ENCODE measurements at regions not wholly inside any gene's neighbourhood (a gene's known extent, or its start where the extent isn't known, plus 50 kb on each side); places are given as distances from the start of the nearest gene placed in this dataset.

- DNase-seq, result no peak
These were observed 935.7 kb downstream of the BRD1 start for GRCh38 chr22:48891688-48892577.

GRCh38 chr22:48890693-48891554 lies 936.7 kb downstream of the BRD1 start:
- no peak for DNase-seq

- DNase-seq, result no peak
These were observed 937.6 kb downstream of the BRD1 start for GRCh38 chr22:48889887-48890692.

- no peak for DNase-seq
These were observed 938.4 kb downstream of the BRD1 start for GRCh38 chr22:48889209-48889830.

GRCh38 chr22:48888466-48889208 lies 939.0 kb downstream of the BRD1 start:
- no peak for DNase-seq

GRCh38 chr22:48887394-48888332 lies 940.0 kb downstream of the BRD1 start:
- no peak for DNase-seq

GRCh38 chr22:48886604-48887393 lies 940.9 kb downstream of the BRD1 start:
- no peak for DNase-seq

- no peak for DNase-seq
These were observed 941.8 kb downstream of the BRD1 start for GRCh38 chr22:48885919-48886305.

GRCh38 chr22:48885271-48885918 lies 942.3 kb downstream of the BRD1 start:
- no peak for DNase-seq

GRCh38 chr22:48884786-48885185 lies 942.9 kb downstream of the BRD1 start:
- no peak for DNase-seq

- no peak for DNase-seq
These were observed 943.3 kb downstream of the BRD1 start for GRCh38 chr22:48884324-48884723.

GRCh38 chr22:48883211-48883960 lies 944.3 kb downstream of the BRD1 start:
- DNase-seq, result no peak

GRCh38 chr22:48882636-48883200 lies 945.0 kb downstream of the BRD1 start:
- DNase-seq, result no peak

GRCh38 chr22:48881326-48881980 lies 946.2 kb downstream of the BRD1 start:
- no peak for DNase-seq

- no peak for DNase-seq
These were observed 946.9 kb downstream of the BRD1 start for GRCh38 chr22:48880749-48881148.

- no peak for DNase-seq
These were observed 950.7 kb downstream of the BRD1 start for GRCh38 chr22:48876951-48877350.

GRCh38 chr22:48874956-48875355 lies 952.7 kb downstream of the BRD1 start:
- no peak for DNase-seq

- DNase-seq, result no peak
These were observed 954.5 kb downstream of the BRD1 start for GRCh38 chr22:48873191-48873520.

Measured in 8988T (cell line).